Central memory CD8-positive, alpha-beta T cell (primary cell): ENCODE measurements at regions not wholly inside any gene's neighbourhood (a gene's known extent, or its start where the extent isn't known, plus 50 kb on each side); places are given as distances from the start of the nearest gene placed in this dataset.

Source experiments
- ATAC-seq: fragments of 150-1000 bp; cut with Tn5 transposase; replicated peaks from 2 replicates; pipeline ENCODE4 v1.10.0; 2022; ENCODE audit warnings: mild to moderate bottlenecking, moderate FRiP score, moderate number of reproducible peaks; ENCODE audit not compliant: poor library complexity, severe bottlenecking; ENCODE audit errors: extremely low read depth
- DNase-seq, 2 donors: peaks; one replicate each; pipeline ENCODE4 v3.0.0; 2021; ENCODE audit warnings: low spot score in 2 of 2
- H3K27ac Mint-ChIP-seq: one replicate; pipeline ENCODE4 v1.8.0; 2022; ENCODE audit warnings: low read depth, mild to moderate bottlenecking, moderate library complexity, mixed read lengths
- H3K27me3 Mint-ChIP-seq: one replicate; pipeline ENCODE4 v1.8.0; 2022; ENCODE audit warnings: mixed read lengths
- H3K36me3 Mint-ChIP-seq: one replicate; pipeline ENCODE4 v1.8.0; 2022; ENCODE audit warnings: mild to moderate bottlenecking, moderate library complexity, mixed read lengths; ENCODE audit not compliant: insufficient read depth
- H3K4me1 Mint-ChIP-seq: one replicate; pipeline ENCODE4 v1.8.0; 2022; ENCODE audit warnings: mixed read lengths
- H3K4me3 Mint-ChIP-seq: one replicate; pipeline ENCODE4 v1.8.0; 2022; ENCODE audit warnings: mild to moderate bottlenecking, moderate library complexity, mixed read lengths
- H3K9me3 Mint-ChIP-seq: one replicate; pipeline ENCODE4 v1.8.0; 2022; ENCODE audit warnings: mixed read lengths

DNA sequence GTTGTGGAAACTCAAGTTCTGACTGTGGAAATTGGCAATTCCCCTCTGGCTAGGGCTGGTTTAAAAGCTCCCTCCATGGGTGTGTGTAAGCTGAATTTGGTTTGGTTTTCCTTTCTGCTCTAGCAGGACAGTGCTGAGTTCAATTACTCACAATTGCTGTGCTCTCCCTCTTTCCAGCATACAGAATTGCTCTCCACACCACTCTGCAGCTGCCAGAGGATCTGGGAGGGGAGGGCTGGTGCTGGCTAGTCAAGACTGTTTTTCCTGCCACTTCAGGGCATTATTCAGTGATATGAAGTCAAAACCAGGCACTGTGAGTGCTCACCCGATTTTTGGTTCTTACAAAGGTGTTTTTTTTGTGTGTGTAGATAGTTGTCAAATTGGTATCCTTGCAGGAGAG, 336.9 kb upstream of the SLC24A2 start:
- H3K36me3 Mint-ChIP-seq = peaks cover 2% of the 10 kb centered on the region
- no peak for DNase-seq
- H3K27me3 Mint-ChIP-seq = no peaks in the 10 kb centered on the region
- no peak overlapping the region for H3K27ac Mint-ChIP-seq
- no peaks in the 10 kb centered on the region for H3K9me3 Mint-ChIP-seq
- no peak overlapping the region for H3K4me3 Mint-ChIP-seq
- ATAC-seq = no peak
- no peaks in the 10 kb centered on the region for H3K4me1 Mint-ChIP-seq

DNA sequence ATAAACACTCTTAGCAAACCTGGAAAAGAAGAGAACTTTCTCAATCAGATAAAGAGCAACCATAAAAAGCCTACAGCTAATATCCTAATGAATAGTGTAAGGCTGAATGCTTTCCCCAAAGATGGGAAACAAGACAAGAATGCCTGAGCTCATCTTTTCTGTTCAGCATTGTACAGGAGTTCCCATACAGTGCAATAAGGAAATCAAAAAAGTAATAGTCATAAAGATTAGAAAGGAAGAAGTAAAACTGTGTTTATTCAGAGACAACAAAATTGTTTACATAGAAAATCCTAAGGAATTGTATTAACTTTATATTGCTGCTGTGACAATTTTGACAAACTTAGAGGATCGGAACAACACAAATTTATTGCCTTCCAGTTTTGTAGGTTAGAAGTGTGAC, 330.7 kb upstream of the SLC24A2 start:
- peaks cover 7% of the 10 kb centered on the region for H3K27me3 Mint-ChIP-seq
- peaks cover 7% of the 10 kb centered on the region for H3K9me3 Mint-ChIP-seq
- no peak for DNase-seq
- H3K36me3 Mint-ChIP-seq = no peaks in the 10 kb centered on the region
- H3K4me3 Mint-ChIP-seq = no peak overlapping the region
- no peak for ATAC-seq
- no peak overlapping the region for H3K27ac Mint-ChIP-seq
- H3K4me1 Mint-ChIP-seq = no peaks in the 10 kb centered on the region

DNA sequence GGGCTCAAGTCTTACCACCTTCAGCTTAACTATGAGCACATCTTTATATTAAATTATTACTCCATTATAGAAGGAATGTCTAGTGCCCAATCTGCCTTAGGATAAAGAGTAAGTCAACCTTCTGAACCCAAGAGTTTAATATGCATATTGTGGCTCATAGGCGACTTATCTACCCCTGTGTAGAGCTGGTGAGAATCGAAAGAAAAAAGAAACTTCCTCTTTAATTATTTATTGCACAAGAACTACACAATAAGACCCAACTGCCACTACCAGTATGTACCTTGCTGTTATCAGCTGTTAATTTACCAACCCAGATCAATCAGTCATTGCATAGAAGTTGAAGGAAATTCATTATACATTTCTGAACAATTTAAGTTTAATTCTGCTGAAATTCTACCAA, 329.1 kb upstream of the SLC24A2 start:
- Mint-ChIP-seq H3K36me3 (no peaks in the 10 kb centered on the region), H3K27ac (no peak overlapping the region), H3K9me3 (peaks cover 7% of the 10 kb centered on the region), H3K4me1 (no peaks in the 10 kb centered on the region), H3K4me3 (no peak overlapping the region), H3K27me3 (peaks cover 17% of the 10 kb centered on the region)
- ATAC-seq (no peak), DNase-seq (no peak)

DNA sequence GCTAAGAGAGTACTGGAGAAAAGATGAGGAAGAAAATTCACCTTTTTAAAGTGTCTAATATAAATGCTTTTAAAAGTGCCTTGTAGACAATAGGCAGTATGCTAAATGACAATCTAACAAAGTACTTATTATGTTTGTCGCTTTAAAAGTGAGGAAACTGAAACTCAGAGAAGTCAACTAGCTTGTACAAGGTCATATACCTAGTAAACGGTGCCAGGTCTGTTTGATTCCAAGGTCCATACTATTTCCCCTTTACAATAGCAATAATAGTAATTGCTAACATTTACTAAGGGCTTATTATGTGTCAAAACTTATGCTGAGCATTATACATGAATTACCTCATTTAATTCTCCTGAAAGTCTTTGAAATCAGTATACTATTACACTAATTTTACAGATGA, 328.6 kb upstream of the SLC24A2 start:
- H3K27me3 Mint-ChIP-seq = peaks cover 17% of the 10 kb centered on the region
- H3K4me1 Mint-ChIP-seq = no peaks in the 10 kb centered on the region
- DNase-seq = no peak
- no peak overlapping the region for H3K27ac Mint-ChIP-seq
- no peak for ATAC-seq
- no peaks in the 10 kb centered on the region for H3K36me3 Mint-ChIP-seq
- no peak overlapping the region for H3K4me3 Mint-ChIP-seq
- H3K9me3 Mint-ChIP-seq = peaks cover 7% of the 10 kb centered on the region

- Mint-ChIP-seq H3K27ac (no peak overlapping the region), H3K36me3 (no peaks in the 10 kb centered on the region), H3K9me3 (peaks cover 7% of the 10 kb centered on the region), H3K4me1 (no peaks in the 10 kb centered on the region), H3K27me3 (peaks cover 17% of the 10 kb centered on the region), H3K4me3 (no peak overlapping the region)
- DNase-seq = no peak
- ATAC-seq = no peak
Measured at GRCh38 chr9:20114974-20115373, 326.1 kb upstream of the SLC24A2 start.

DNA sequence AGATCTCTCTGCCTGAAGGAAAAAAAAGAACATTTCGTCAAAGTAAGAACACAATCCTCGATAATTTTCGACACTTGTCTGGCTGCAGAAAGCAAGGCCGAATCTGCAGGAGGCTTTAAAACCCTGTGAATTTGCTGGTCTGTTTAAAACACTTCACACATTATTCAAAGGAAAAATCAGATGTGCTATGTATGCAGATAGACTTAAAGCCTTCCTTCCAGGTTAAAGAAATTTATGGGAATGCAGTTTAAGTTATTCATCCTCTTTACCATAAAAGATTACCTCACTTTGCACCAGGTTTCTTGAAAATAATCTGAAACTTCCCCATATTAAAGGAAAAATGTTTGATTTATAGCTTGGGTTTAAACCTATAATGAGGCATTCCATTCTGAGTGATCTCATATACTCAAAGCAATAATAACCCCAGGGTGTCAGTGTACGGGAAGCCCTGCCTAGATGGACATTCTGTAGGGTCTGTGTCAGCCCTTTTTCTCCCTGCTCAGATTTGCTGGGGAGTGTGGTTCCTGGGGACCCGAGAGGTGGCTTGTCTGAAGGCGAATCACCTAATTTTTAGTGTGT, 323.5 kb upstream of the SLC24A2 start:
- ATAC-seq = no peak
- H3K4me1 Mint-ChIP-seq = no peaks in the 10 kb centered on the region
- H3K27me3 Mint-ChIP-seq = peaks cover 17% of the 10 kb centered on the region
- no peak overlapping the region for H3K27ac Mint-ChIP-seq
- no peak overlapping the region for H3K4me3 Mint-ChIP-seq
- H3K36me3 Mint-ChIP-seq = no peaks in the 10 kb centered on the region
- DNase-seq = no peak
- H3K9me3 Mint-ChIP-seq = peaks cover 7% of the 10 kb centered on the region

GRCh38 chr9:20111173-20111843, 322.5 kb upstream of the SLC24A2 start:
- no peak overlapping the region for H3K27ac Mint-ChIP-seq
- ATAC-seq (no peak), DNase-seq (no peak)
- H3K9me3 Mint-ChIP-seq = peaks cover 7% of the 10 kb centered on the region
- H3K27me3 Mint-ChIP-seq = peaks cover 17% of the 10 kb centered on the region
- no peak overlapping the region for H3K4me3 Mint-ChIP-seq
- no peaks in the 10 kb centered on the region for H3K4me1 Mint-ChIP-seq
- no peaks in the 10 kb centered on the region for H3K36me3 Mint-ChIP-seq

DNA sequence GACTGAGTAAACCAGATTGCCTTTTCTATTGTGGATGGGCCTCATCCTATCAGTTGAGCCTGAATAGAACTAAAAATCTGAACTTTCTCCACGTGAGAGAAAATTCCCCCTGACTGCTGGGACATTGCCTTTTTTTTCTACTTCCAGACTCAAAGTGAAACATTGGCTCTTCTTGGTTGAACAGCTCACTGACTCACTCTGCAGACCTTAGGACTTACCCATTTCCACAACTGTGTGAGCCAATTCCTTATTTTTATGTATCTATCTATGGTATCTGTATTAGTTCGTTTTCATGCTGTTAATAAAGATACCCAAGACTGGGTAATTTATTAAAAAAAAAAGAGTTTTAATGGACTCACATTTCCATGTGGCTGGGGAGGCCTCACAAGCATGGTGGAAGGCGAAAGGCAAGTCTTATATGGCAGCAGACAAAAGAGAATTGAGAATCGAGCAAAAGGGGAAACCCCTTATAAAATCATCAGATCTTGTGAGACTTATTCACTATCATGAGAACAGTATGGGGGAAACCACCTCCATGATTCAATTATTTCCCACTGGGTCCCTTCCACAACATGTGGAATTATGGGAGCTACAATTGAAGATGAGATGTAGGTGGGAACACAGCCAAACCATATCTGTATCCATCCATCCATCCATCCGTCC, 306.7 kb upstream of the SLC24A2 start:
- H3K9me3 Mint-ChIP-seq = peaks cover 6% of the 10 kb centered on the region
- no peak overlapping the region for H3K27ac Mint-ChIP-seq
- H3K4me3 Mint-ChIP-seq = no peak overlapping the region
- peaks cover 1% of the 10 kb centered on the region for H3K36me3 Mint-ChIP-seq
- DNase-seq = no peak
- ATAC-seq = no peak
- no peaks in the 10 kb centered on the region for H3K4me1 Mint-ChIP-seq
- H3K27me3 Mint-ChIP-seq = peaks cover 4% of the 10 kb centered on the region

GRCh38 chr9:20092561-20092960, 303.7 kb upstream of the SLC24A2 start:
- H3K4me1 Mint-ChIP-seq = no peaks in the 10 kb centered on the region
- DNase-seq (no peak), ATAC-seq (no peak)
- H3K27me3 Mint-ChIP-seq = no peaks in the 10 kb centered on the region
- H3K4me3 Mint-ChIP-seq = no peak overlapping the region
- H3K27ac Mint-ChIP-seq = no peak overlapping the region
- peaks cover 1% of the 10 kb centered on the region for H3K36me3 Mint-ChIP-seq
- H3K9me3 Mint-ChIP-seq = peaks cover 6% of the 10 kb centered on the region

- Mint-ChIP-seq H3K4me3 (no peak overlapping the region), H3K4me1 (no peaks in the 10 kb centered on the region), H3K36me3 (no peaks in the 10 kb centered on the region), H3K9me3 (peaks cover 6% of the 10 kb centered on the region), H3K27me3 (no peaks in the 10 kb centered on the region), H3K27ac (no peak overlapping the region)
- no peak for DNase-seq
- no peak for ATAC-seq
Measured at GRCh38 chr9:20087481-20087880, 298.6 kb upstream of the SLC24A2 start.

GRCh38 chr9:20085842-20086241, 297.0 kb upstream of the SLC24A2 start:
- ATAC-seq (no peak), DNase-seq (no peak)
- peaks cover 3% of the 10 kb centered on the region for H3K9me3 Mint-ChIP-seq
- no peaks in the 10 kb centered on the region for H3K4me1 Mint-ChIP-seq
- H3K27ac Mint-ChIP-seq = no peak overlapping the region
- no peak overlapping the region for H3K4me3 Mint-ChIP-seq
- no peaks in the 10 kb centered on the region for H3K27me3 Mint-ChIP-seq
- no peaks in the 10 kb centered on the region for H3K36me3 Mint-ChIP-seq

DNA sequence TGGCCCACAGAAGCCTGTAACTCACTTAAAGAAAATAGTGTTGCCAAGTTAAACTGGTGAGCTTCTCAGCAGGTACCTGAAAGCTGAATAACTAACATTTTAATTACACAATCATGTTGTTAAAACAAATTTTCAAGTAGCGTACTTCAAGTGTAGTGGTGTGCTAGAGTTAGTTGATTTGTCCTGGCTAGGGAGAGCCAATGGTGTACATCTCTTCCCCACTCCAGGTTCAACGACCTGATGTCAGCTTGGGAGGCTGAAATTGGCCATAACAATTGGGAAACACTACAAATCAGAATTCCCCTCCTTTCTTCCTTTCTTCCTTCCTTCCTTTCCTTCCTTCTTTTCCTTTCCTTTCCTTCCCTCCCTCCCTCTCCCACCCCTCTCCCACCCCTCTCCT, 295.3 kb upstream of the SLC24A2 start:
- no peak for ATAC-seq
- Mint-ChIP-seq H3K4me1 (no peaks in the 10 kb centered on the region), H3K4me3 (no peak overlapping the region), H3K27me3 (no peaks in the 10 kb centered on the region), H3K27ac (no peak overlapping the region), H3K9me3 (no peaks in the 10 kb centered on the region), H3K36me3 (no peaks in the 10 kb centered on the region)
- DNase-seq = no peak

DNA sequence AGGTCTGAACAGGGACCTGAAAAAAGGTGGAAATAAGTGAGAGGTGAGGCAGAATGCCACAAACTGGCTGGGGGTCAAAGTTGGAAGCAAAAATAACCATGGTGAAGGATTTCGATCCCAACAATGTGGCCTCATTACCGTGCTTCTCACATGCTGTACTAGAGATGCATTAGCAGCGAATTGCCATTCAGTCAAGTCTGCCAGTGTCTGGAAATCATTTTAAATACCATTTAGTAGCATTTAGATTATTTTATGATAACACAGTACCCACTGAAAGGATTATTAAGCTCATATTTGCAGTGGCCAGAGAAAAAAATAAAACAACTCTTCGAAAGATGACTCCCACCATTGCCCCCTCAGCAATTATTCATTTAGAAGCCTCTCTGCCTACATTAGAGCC, 294.6 kb upstream of the SLC24A2 start:
- Mint-ChIP-seq H3K27me3 (no peaks in the 10 kb centered on the region), H3K9me3 (no peaks in the 10 kb centered on the region), H3K4me1 (no peaks in the 10 kb centered on the region), H3K4me3 (no peak overlapping the region), H3K27ac (no peak overlapping the region), H3K36me3 (no peaks in the 10 kb centered on the region)
- DNase-seq = no peak
- no peak for ATAC-seq
